ENCODE measurements at regions not wholly inside any gene's neighbourhood (a gene's known extent, or its start where the extent isn't known, plus 50 kb on each side); places are given as distances from the start of the nearest gene placed in this dataset.

- H3K79me2 ChIP-seq (ENCODE audit: insufficient read depth, low read depth, low read length): no peaks in the 10 kb centered on the region
- no peaks in the 10 kb centered on the region for H3K4me1 ChIP-seq (ENCODE audit: insufficient read depth, low read length, poor library complexity, severe bottlenecking)
- no peaks in the 10 kb centered on the region for H4K20me1 ChIP-seq (ENCODE audit: insufficient read depth, low read length)
- BruUV-seq (replicated peaks): no TSS peak
- no peaks in the 10 kb centered on the region for H3K9me3 ChIP-seq (ENCODE audit: low read length)
- no peaks in the 10 kb centered on the region for H3K36me3 ChIP-seq (ENCODE audit: insufficient read depth, low read length)
- ChIA-PET POLR2A (no interaction called here), CTCF (ENCODE audit: unreplicated experiment) (no interaction called here)
- H3K9me2 ChIP-seq (ENCODE audit: insufficient read depth, low read length): no peaks in the 10 kb centered on the region
- DNase-seq (ENCODE audit: low spot score): no peak
- no peak overlapping the region for H2AFZ ChIP-seq (ENCODE audit: low read length)
- H3K4me2 ChIP-seq (ENCODE audit: low read length): no peak overlapping the region
- no peak overlapping the region for H3K4me3 ChIP-seq (ENCODE audit: low read depth, low read length, poor library complexity, severe bottlenecking)
- H3K27ac ChIP-seq (ENCODE audit: low read depth, low read length, poor library complexity, severe bottlenecking): no peak overlapping the region
- TF ChIP-seq CTCF (conservative IDR thresholded peaks at IDR 0.05; ENCODE audit: low read length): no peak
- no peak for TF ChIP-seq EZH2phosphoT487 (IDR thresholded peaks at IDR 0.05; ENCODE audit: borderline replicate concordance, low read depth, low read length)
- intact Hi-C loops (cut with micrococcal nuclease; ENCODE audit: unreplicated experiment): no loop called here
Observed at GRCh38 chr2:194363878-194364277, 1293.1 kb upstream of the SLC39A10 start.

- Histone ChIP-seq H3K4me3 (ENCODE audit: low read depth, low read length, poor library complexity, severe bottlenecking) (no peak overlapping the region), H3K79me2 (ENCODE audit: insufficient read depth, low read depth, low read length) (no peaks in the 10 kb centered on the region), H2AFZ (ENCODE audit: low read length) (no peak overlapping the region), H4K20me1 (ENCODE audit: insufficient read depth, low read length) (no peaks in the 10 kb centered on the region), H3K4me1 (ENCODE audit: insufficient read depth, low read length, poor library complexity, severe bottlenecking) (no peaks in the 10 kb centered on the region), H3K9me3 (ENCODE audit: low read length) (no peaks in the 10 kb centered on the region), H3K36me3 (ENCODE audit: insufficient read depth, low read length) (no peaks in the 10 kb centered on the region), H3K27ac (ENCODE audit: low read depth, low read length, poor library complexity, severe bottlenecking) (no peak overlapping the region), H3K9me2 (ENCODE audit: insufficient read depth, low read length) (no peaks in the 10 kb centered on the region), H3K4me2 (ENCODE audit: low read length) (no peak overlapping the region)
- no TSS peak for BruUV-seq (replicated peaks)
- TF ChIP-seq EZH2phosphoT487 (IDR thresholded peaks at IDR 0.05; ENCODE audit: borderline replicate concordance, low read depth, low read length) (no peak), CTCF (conservative IDR thresholded peaks at IDR 0.05; ENCODE audit: low read length) (no peak)
- DNase-seq (ENCODE audit: low spot score): no peak
- POLR2A ChIA-PET: no interaction called here
- intact Hi-C loops (cut with micrococcal nuclease; ENCODE audit: unreplicated experiment): no loop called here
- CTCF ChIA-PET (ENCODE audit: unreplicated experiment): no interaction called here
Observed at GRCh38 chr2:194363295-194363694, 1293.7 kb upstream of the SLC39A10 start.

- Histone ChIP-seq H2AFZ (ENCODE audit: low read length) (no peak overlapping the region), H3K4me1 (ENCODE audit: insufficient read depth, low read length, poor library complexity, severe bottlenecking) (no peaks in the 10 kb centered on the region), H3K36me3 (ENCODE audit: insufficient read depth, low read length) (no peaks in the 10 kb centered on the region), H3K27ac (ENCODE audit: low read depth, low read length, poor library complexity, severe bottlenecking) (no peak overlapping the region), H3K79me2 (ENCODE audit: insufficient read depth, low read depth, low read length) (no peaks in the 10 kb centered on the region), H4K20me1 (ENCODE audit: insufficient read depth, low read length) (no peaks in the 10 kb centered on the region), H3K9me2 (ENCODE audit: insufficient read depth, low read length) (no peaks in the 10 kb centered on the region), H3K4me2 (ENCODE audit: low read length) (no peak overlapping the region), H3K9me3 (ENCODE audit: low read length) (no peaks in the 10 kb centered on the region), H3K4me3 (ENCODE audit: low read depth, low read length, poor library complexity, severe bottlenecking) (no peak overlapping the region)
- TF ChIP-seq CTCF (conservative IDR thresholded peaks at IDR 0.05; ENCODE audit: low read length): no peak
- TF ChIP-seq EZH2phosphoT487 (IDR thresholded peaks at IDR 0.05; ENCODE audit: borderline replicate concordance, low read depth, low read length): no peak
- DNase-seq (ENCODE audit: low spot score): no peak
- ChIA-PET CTCF (ENCODE audit: unreplicated experiment) (no interaction called here), POLR2A (no interaction called here)
- intact Hi-C loops (cut with micrococcal nuclease; ENCODE audit: unreplicated experiment): no loop called here
- no TSS peak for BruUV-seq (replicated peaks)
Observed at GRCh38 chr2:194352505-194352904, 1304.5 kb upstream of the SLC39A10 start.
